Naive B cell (primary cell): ENCODE measurements at regions not wholly inside any gene's neighbourhood (a gene's known extent, or its start where the extent isn't known, plus 50 kb on each side); places are given as distances from the start of the nearest gene placed in this dataset.

Experiments
- ATAC-seq, 2 donors: fragments of 150-1000 bp; cut with Tn5 transposase; 2 replicates each; pipeline ENCODE4 v1.10.0; 2021; ENCODE audit warnings: low read depth in 2 of 2, mild to moderate bottlenecking in 2 of 2, moderate library complexity in 2 of 2
- DNase-seq: peaks from one replicate; pipeline ENCODE4 v3.0.0; 2022
- H3K27ac Mint-ChIP-seq, 6 donors: one replicate each; pipeline ENCODE4 v1.8.0; 2020 to 2022; ENCODE audit warnings: mild to moderate bottlenecking in 6 of 6, mixed read lengths in 6 of 6, moderate library complexity in 5 of 6, inconsistent platforms in 2 of 6
- H3K27me3 Mint-ChIP-seq, 3 donors: one replicate each; pipeline ENCODE4 v1.8.0; 2021 to 2022; ENCODE audit warnings: mixed read lengths in 3 of 3, mild to moderate bottlenecking in 1 of 3
- H3K36me3 Mint-ChIP-seq, 2 donors: one replicate each; pipeline ENCODE4 v1.8.0; 2020 to 2022; ENCODE audit warnings: mixed read lengths in 2 of 2, inconsistent platforms in 1 of 2, mild to moderate bottlenecking in 1 of 2
- H3K4me1 Mint-ChIP-seq, 3 donors: one replicate each; pipeline ENCODE4 v1.8.0; 2020 to 2022; ENCODE audit warnings: mixed read lengths in 3 of 3, inconsistent platforms in 1 of 3, mild to moderate bottlenecking in 1 of 3, moderate library complexity in 1 of 3
- H3K4me3 Mint-ChIP-seq, 8 donors: one replicate each; pipeline ENCODE4 v1.8.0; 2020 to 2022; ENCODE audit warnings: mild to moderate bottlenecking in 8 of 8, mixed read lengths in 8 of 8, moderate library complexity in 8 of 8, inconsistent platforms in 2 of 8
- H3K9me3 Mint-ChIP-seq, 7 donors: one replicate each; pipeline ENCODE4 v1.8.0; 2020 to 2022; ENCODE audit warnings: mixed read lengths in 7 of 7, mild to moderate bottlenecking in 5 of 7, inconsistent platforms in 2 of 7, moderate library complexity in 1 of 7

GRCh38 chr13:109448629-109449028 is 337.8 kb downstream of the IRS2 start:
- Mint-ChIP-seq H3K27me3 (peaks cover 0 to 7% (median 6%) of the 10 kb centered on the region in 3 donors), H3K4me1 (no peaks in the 10 kb centered on the region), H3K27ac (no peak overlapping the region), H3K36me3 (no peaks in the 10 kb centered on the region), H3K4me3 (no peak overlapping the region), H3K9me3 (peaks cover 1 to 10% (median 3%) of the 10 kb centered on the region in 7 donors)
- DNase-seq (no peak), ATAC-seq (no peak)

- no peaks in the 10 kb centered on the region for H3K4me1 Mint-ChIP-seq
- no peak for ATAC-seq
- H3K27ac Mint-ChIP-seq, result no peak overlapping the region
- no peaks in the 10 kb centered on the region for H3K36me3 Mint-ChIP-seq
- H3K9me3 Mint-ChIP-seq, result peaks cover 3 to 18% (median 10%) of the 10 kb centered on the region in 7 donors
- DNase-seq, result no peak
- H3K4me3 Mint-ChIP-seq, result no peak overlapping the region
- peaks cover 0 to 7% (median 6%) of the 10 kb centered on the region in 3 donors for H3K27me3 Mint-ChIP-seq
These were observed 338.7 kb downstream of the IRS2 start for GRCh38 chr13:109447667-109448066.

GRCh38 chr13:109440320-109440719 is 346.1 kb downstream of the IRS2 start:
- H3K27me3 Mint-ChIP-seq, result no peaks in the 10 kb centered on the region
- peaks cover 5 to 14% (median 10%) of the 10 kb centered on the region in 7 donors for H3K9me3 Mint-ChIP-seq
- ATAC-seq, result no peak
- H3K4me1 Mint-ChIP-seq, result no peaks in the 10 kb centered on the region
- no peak for DNase-seq
- H3K4me3 Mint-ChIP-seq, result no peak overlapping the region
- no peaks in the 10 kb centered on the region for H3K36me3 Mint-ChIP-seq
- no peak overlapping the region for H3K27ac Mint-ChIP-seq

GRCh38 chr13:109439813-109440212 is 346.6 kb downstream of the IRS2 start:
- Mint-ChIP-seq H3K4me3 (no peak overlapping the region), H3K27me3 (no peaks in the 10 kb centered on the region), H3K36me3 (no peaks in the 10 kb centered on the region), H3K4me1 (no peaks in the 10 kb centered on the region), H3K27ac (no peak overlapping the region), H3K9me3 (peaks cover 5 to 17% (median 11%) of the 10 kb centered on the region in 7 donors)
- ATAC-seq (no peak), DNase-seq (no peak)

GRCh38 chr13:109436841-109437240 is 349.5 kb downstream of the IRS2 start:
- Mint-ChIP-seq H3K4me3 (no peak overlapping the region), H3K27ac (peak overlapping the region in 1 of 6 donors; percentile 2), H3K27me3 (no peaks in the 10 kb centered on the region), H3K4me1 (no peaks in the 10 kb centered on the region), H3K36me3 (peaks cover 0 to 7% of the 10 kb centered on the region in 2 donors), H3K9me3 (peaks cover 8 to 21% (median 10%) of the 10 kb centered on the region in 7 donors)
- DNase-seq (no peak), ATAC-seq (no peak)

GRCh38 chr13:109436055-109436622 is 350.2 kb downstream of the IRS2 start:
- no peaks in the 10 kb centered on the region for H3K4me1 Mint-ChIP-seq
- peaks cover 0 to 7% of the 10 kb centered on the region in 2 donors for H3K36me3 Mint-ChIP-seq
- no peak for ATAC-seq
- no peak for DNase-seq
- H3K27ac Mint-ChIP-seq, result no peak overlapping the region
- H3K9me3 Mint-ChIP-seq, result peaks cover 9 to 24% (median 12%) of the 10 kb centered on the region in 7 donors
- no peaks in the 10 kb centered on the region for H3K27me3 Mint-ChIP-seq
- H3K4me3 Mint-ChIP-seq, result no peak overlapping the region

GRCh38 chr13:109431217-109431616 is 355.2 kb downstream of the IRS2 start:
- Mint-ChIP-seq H3K4me1 (no peaks in the 10 kb centered on the region), H3K9me3 (peaks cover 4 to 38% (median 18%) of the 10 kb centered on the region in 7 donors), H3K4me3 (no peak overlapping the region), H3K36me3 (peaks cover 0 to 7% of the 10 kb centered on the region in 2 donors), H3K27me3 (peaks cover 0 to 4% (median 0%) of the 10 kb centered on the region in 3 donors), H3K27ac (no peak overlapping the region)
- ATAC-seq, result no peak
- DNase-seq, result no peak

- Mint-ChIP-seq H3K4me1 (no peaks in the 10 kb centered on the region), H3K27ac (no peak overlapping the region)
These were observed 358.2 kb downstream of the IRS2 start for GRCh38 chr13:109428146-109428545.

GRCh38 chr13:109427695-109428094 is 358.7 kb downstream of the IRS2 start:
- DNase-seq, result no peak
- no peak overlapping the region for H3K4me3 Mint-ChIP-seq

More at GRCh38 chr13:109428146-109428545, 358.2 kb downstream of the IRS2 start:
- ATAC-seq (no peak), DNase-seq (no peak)
- Mint-ChIP-seq H3K4me3 (no peak overlapping the region), H3K27me3 (peaks cover 0 to 5% (median 1%) of the 10 kb centered on the region in 3 donors), H3K9me3 (peaks cover 1 to 34% (median 10%) of the 10 kb centered on the region in 7 donors), H3K36me3 (peaks cover 0 to 3% of the 10 kb centered on the region in 2 donors)

GRCh38 chr13:109427148-109427547 is 359.2 kb downstream of the IRS2 start:
- H3K27ac Mint-ChIP-seq, result no peak overlapping the region
- no peak overlapping the region for H3K4me3 Mint-ChIP-seq
- H3K36me3 Mint-ChIP-seq, result no peaks in the 10 kb centered on the region
- DNase-seq (no peak), ATAC-seq (no peak)
- peaks cover 0 to 25% (median 8%) of the 10 kb centered on the region in 7 donors for H3K9me3 Mint-ChIP-seq
- H3K4me1 Mint-ChIP-seq, result no peaks in the 10 kb centered on the region
- H3K27me3 Mint-ChIP-seq, result peaks cover 0 to 8% (median 6%) of the 10 kb centered on the region in 3 donors

More at GRCh38 chr13:109427695-109428094, 358.7 kb downstream of the IRS2 start:
- H3K36me3 Mint-ChIP-seq, result no peaks in the 10 kb centered on the region
- H3K27me3 Mint-ChIP-seq, result peaks cover 0 to 8% (median 6%) of the 10 kb centered on the region in 3 donors
- no peak for ATAC-seq
- no peak overlapping the region for H3K27ac Mint-ChIP-seq
- peaks cover 0 to 30% (median 8%) of the 10 kb centered on the region in 7 donors for H3K9me3 Mint-ChIP-seq
- H3K4me1 Mint-ChIP-seq, result no peaks in the 10 kb centered on the region

- peaks cover 0 to 20% (median 4%) of the 10 kb centered on the region in 7 donors for H3K9me3 Mint-ChIP-seq
- H3K27ac Mint-ChIP-seq, result no peak overlapping the region
- ATAC-seq (no peak), DNase-seq (no peak)
- peaks cover 0 to 8% (median 6%) of the 10 kb centered on the region in 3 donors for H3K27me3 Mint-ChIP-seq
- H3K4me1 Mint-ChIP-seq, result no peaks in the 10 kb centered on the region
- H3K36me3 Mint-ChIP-seq, result no peaks in the 10 kb centered on the region
- no peak overlapping the region for H3K4me3 Mint-ChIP-seq
These were observed 359.7 kb downstream of the IRS2 start for GRCh38 chr13:109426690-109426990.

GRCh38 chr13:109425821-109426689 is 360.3 kb downstream of the IRS2 start:
- no peak for DNase-seq
- Mint-ChIP-seq H3K27ac (no peak overlapping the region), H3K36me3 (no peaks in the 10 kb centered on the region), H3K4me3 (no peak overlapping the region), H3K4me1 (no peaks in the 10 kb centered on the region), H3K27me3 (peaks cover 0 to 8% (median 6%) of the 10 kb centered on the region in 3 donors), H3K9me3 (peaks cover 0 to 16% (median 2%) of the 10 kb centered on the region in 7 donors)
- ATAC-seq, result no peak

GRCh38 chr13:109422161-109422560 is 364.2 kb downstream of the IRS2 start:
- H3K4me1 Mint-ChIP-seq, result no peaks in the 10 kb centered on the region
- DNase-seq (no peak), ATAC-seq (no peak)
- H3K27ac Mint-ChIP-seq, result peak overlapping the region in 1 of 6 donors; percentile 29
- H3K9me3 Mint-ChIP-seq, result peaks cover 0 to 2% (median 0%) of the 10 kb centered on the region in 7 donors
- H3K4me3 Mint-ChIP-seq, result no peak overlapping the region
- no peaks in the 10 kb centered on the region for H3K36me3 Mint-ChIP-seq
- peaks cover 0 to 6% (median 4%) of the 10 kb centered on the region in 3 donors for H3K27me3 Mint-ChIP-seq

- Mint-ChIP-seq H3K4me1 (no peaks in the 10 kb centered on the region), H3K4me3 (no peak overlapping the region), H3K27ac (no peak overlapping the region), H3K9me3 (peaks cover 0 to 5% (median 1%) of the 10 kb centered on the region in 7 donors), H3K36me3 (no peaks in the 10 kb centered on the region), H3K27me3 (peaks cover 5 to 11% (median 10%) of the 10 kb centered on the region in 3 donors)
- no peak for ATAC-seq
- no peak for DNase-seq
These were observed 366.5 kb downstream of the IRS2 start for GRCh38 chr13:109419896-109420295.
